Right lobe of liver (tissue), 4 donors: ENCODE measurements at regions not wholly inside any gene's neighbourhood (a gene's known extent, or its start where the extent isn't known, plus 50 kb on each side); places are given as distances from the start of the nearest gene placed in this dataset.

ENCODE experiments used
- CTCF ChIP-seq, 4 donors: fragments of 200-600 bp in 3 of 4; fragments of 450-650 bp in 1 of 4; IDR thresholded peaks; one replicate each; pipeline versions ENCODE4 v1.5.1 to v1.8.0; 2016 to 2022; ENCODE audit warnings: antibody characterized with exemption in 4 of 4, mild to moderate bottlenecking in 2 of 4
- POLR2A ChIP-seq: fragments of 450-650 bp; IDR thresholded peaks from one replicate; pipeline ENCODE4 v1.6.1; 2017; ENCODE audit warnings: antibody characterized with exemption, mild to moderate bottlenecking
- donor health status: DM: no; HTN: no; CAD: no.
- donor health status: DM: no; HTN: no; CAD: no.
- donor health status: DM: no; HTN: yes; CAD: no.

- TF ChIP-seq CTCF (IDR thresholded peaks at IDR 0.05) (no peak), POLR2A (no peak)
Measured at GRCh38 chr6:160919723-160920440, 71.7 kb upstream of the MAP3K4 start.
